T-helper 1 cell (primary cell): ENCODE measurements at regions not wholly inside any gene's neighbourhood (a gene's known extent, or its start where the extent isn't known, plus 50 kb on each side); places are given as distances from the start of the nearest gene placed in this dataset.

Source experiments
- DNase-seq, 5 donors: peaks; one replicate each; pipeline ENCODE4 v3.0.0-alpha.2; 2012 to 2020

DNA sequence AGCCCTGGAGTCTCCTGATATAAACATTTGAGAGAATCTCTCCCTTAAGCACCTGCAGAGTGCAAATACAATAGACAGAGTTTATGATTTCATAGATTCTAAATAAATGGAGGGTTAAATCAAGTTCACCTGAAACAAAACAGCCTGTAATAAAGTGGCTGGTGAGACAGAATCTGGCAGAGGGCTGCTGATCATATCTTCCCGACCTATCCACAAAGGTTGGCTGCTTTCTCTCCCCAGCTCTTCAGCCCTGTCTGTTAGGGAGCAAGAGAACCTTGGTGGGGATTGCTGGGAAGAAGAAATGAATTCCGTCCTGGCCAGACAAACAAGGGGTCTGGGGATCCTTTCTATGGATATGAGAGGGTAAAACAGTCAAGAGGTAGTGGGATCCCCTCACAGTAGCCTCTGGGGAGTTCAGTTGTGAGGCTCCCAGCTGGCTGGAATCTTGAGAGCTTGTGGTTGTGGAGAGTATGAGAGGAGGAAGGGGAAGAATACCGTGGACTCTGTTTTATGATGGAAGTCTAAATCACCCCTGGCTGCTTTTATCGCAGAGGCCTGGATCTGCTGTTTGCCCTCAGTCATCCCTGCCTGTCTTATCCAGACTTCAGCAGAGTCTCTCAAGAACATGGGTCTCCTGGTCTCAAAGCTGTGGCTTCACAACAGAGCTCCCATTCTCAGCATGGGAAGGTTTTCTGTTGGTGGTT lies 451.3 kb downstream of the NTRK3 start:
- no peak for DNase-seq

DNA sequence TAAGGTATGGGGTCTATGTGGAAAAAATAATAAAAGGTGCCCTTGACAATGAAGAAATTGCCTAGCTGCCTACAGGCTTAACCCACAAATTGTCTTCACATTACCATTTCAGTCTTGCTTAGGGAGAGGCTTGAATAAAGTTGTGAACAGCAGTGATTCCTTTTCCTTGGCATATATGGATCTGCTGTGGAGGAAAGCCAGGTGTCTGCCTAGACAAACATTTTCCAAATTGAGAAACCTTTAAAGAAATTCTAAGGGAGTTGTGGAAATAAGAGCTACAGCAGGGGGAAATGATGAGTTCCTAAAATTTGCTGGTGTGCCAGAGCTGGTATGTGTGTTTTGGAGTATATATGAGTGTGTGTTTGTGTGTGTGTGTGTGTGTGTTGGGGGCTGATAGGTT lies 452.1 kb downstream of the NTRK3 start:
- DNase-seq: no peak

DNA sequence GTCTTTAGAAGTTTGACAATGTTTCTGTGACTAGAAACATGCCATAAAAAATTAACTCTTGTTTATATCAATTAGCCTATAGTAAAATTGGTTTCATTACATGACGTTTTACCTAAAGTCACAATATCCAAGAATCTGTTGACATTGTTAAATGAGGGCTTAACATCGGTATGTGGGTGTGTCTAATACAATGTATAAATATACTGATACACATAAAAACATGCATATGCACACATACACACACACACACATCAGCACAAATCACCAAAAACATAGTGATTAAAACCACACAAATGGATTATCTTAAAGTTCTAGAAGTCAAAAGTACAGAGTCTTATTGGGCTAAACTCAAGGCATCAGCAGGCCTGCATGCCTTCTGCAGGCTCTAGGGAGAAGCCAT lies 456.7 kb downstream of the NTRK3 start:
- no peak for DNase-seq

DNA sequence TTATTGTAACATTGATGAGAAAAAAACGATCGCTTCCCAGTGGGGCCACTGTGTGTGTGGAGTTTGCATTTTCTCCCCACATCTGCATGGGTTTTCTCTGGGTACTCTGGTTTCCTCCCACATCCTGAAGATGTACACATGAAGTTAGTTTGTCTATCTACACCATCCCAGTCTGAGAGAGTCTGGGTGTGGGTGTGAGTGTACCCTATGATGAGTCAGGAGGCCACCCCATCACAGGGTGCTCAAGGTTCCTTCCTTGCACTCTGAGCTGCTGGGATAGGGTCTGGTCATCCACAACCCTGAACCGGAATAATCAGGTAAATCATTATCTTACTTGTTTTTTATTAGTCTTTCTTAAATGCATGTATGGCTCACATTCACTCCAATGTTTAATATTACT lies 457.1 kb downstream of the NTRK3 start:
- no peak for DNase-seq

GRCh38 chr15:87793725-87794124 lies 462.8 kb downstream of the NTRK3 start:
- no peak for DNase-seq

- no peak for DNase-seq
Observed at GRCh38 chr15:87792250-87793040, 464.1 kb downstream of the NTRK3 start.

- DNase-seq: no peak
Observed at GRCh38 chr15:87781959-87782625, 474.4 kb downstream of the NTRK3 start.

DNA sequence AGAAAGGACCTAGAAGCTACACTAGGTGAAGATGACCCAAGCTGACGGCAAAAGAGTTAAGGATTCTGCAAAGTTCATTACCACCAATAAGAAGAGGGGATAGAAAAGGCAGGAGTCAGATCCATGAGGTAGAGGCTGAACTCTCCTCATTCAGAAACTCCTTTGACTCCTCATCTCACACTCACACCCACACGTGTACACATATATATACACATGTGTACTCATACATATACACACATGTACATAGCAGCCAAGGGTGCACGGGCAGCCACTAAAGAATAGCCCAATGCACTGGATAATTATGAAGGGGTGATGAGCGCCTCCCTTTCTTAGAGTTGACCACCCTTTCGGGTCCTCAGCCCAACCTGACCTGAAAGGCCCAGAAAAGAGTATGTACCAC lies 476.8 kb downstream of the NTRK3 start:
- DNase-seq: no peak

DNA sequence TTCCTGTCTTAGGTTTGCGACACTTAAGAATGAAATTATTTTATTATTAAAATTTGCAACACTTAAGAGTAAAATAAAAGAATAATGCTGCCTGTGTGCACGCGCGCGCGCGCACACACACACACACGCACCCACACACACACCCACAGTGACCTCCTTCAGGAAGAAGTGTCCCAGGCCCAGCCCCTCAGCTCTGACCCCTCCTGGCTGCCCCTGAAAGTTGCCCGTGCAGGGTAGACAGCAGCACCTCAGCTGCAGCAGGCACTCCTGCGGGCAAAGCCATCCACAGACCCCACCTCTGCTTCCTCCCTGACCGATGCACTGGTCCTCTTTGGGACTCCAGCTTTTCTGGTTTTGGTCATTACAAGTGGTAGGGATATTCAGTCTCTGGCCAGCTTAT lies 478.2 kb downstream of the NTRK3 start:
- no peak for DNase-seq

- DNase-seq: no peak
Observed at GRCh38 chr15:87777054-87777561, 479.4 kb downstream of the NTRK3 start.

GRCh38 chr15:87767516-87767915 lies 489.0 kb downstream of the NTRK3 start:
- no peak for DNase-seq

GRCh38 chr15:87764461-87765240 lies 491.9 kb downstream of the NTRK3 start:
- no peak for DNase-seq

GRCh38 chr15:87763837-87764236 lies 492.7 kb downstream of the NTRK3 start:
- DNase-seq: no peak

DNA sequence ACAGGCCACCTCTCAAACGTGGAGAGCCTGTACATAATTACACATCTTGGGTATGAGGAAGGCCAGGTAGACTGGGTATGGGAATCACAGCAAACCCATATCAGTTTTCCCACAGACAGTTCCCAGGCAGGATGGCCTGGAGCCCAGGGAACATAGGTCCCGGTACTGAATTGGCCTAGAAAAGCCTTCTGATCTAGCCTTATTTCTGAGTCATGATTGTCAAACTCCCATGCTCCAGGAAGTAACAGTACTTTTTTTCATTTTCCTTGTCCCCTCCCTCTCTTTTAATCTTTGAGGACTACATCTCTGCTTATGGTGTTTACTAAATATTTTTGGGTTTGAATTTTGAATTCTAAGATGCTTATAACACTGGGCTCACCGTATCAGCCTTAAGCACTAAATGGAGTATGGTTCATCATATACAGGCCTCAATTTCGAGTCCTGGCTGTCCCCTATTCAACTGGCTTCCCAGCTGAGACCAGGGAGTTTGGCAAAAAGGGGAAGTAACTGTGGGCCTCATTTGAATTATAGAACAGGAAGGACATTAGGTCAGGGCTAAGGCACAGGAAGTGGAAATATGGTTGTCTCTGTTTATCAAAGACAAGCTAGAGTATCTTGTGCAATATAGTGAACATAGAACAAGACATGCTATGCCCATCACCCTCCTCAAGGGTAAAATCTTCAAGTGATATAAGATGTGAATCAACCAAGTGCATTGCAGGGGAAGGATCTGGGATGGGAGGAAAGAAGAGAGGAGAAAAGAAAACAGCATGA lies 494.6 kb downstream of the NTRK3 start:
- no peak for DNase-seq

GRCh38 chr15:87760547-87761314 lies 495.8 kb downstream of the NTRK3 start:
- DNase-seq: no peak

- DNase-seq: no peak
Observed at GRCh38 chr15:87758794-87759418, 497.6 kb downstream of the NTRK3 start.

DNA sequence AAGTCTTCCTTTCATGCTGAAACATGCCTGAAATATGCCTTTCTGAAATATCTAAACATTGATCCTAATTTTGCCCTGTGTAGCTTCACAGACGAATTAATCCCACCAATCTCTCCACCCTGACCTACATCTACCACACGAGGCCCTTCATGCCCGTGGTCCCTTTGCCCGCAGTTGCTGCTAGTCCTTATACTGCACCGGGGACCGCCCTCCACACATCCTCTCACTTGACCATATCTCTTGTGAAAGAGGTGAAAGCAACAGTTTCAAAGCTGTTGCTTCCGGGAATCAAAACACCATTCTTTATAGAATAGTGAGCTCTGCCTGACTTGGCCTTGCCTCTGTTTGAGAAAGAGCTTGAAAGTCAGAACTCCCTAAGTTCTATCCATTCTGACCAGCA lies 499.5 kb downstream of the NTRK3 start:
- no peak for DNase-seq

DNA sequence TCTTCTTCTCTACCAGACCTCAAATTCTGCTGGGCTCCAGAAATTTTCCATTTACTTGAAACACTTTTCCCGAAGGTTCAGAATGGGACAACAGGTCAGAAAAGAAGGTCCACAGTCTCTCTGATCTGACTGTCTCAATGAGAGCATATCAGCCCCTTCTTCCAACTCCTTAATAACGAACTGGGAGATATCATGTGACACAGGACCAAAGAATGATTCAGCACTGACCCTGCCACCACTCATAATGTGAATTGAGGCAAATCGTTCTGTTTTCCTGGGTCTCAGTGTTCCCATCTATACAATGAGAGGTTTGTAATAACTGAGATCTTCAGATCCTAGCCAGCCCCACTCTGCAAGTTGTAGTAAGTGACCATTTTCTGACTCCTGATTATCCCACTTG lies 500.5 kb downstream of the NTRK3 start:
- DNase-seq: no peak

GRCh38 chr15:87755226-87755625 lies 501.3 kb downstream of the NTRK3 start:
- no peak for DNase-seq

DNA sequence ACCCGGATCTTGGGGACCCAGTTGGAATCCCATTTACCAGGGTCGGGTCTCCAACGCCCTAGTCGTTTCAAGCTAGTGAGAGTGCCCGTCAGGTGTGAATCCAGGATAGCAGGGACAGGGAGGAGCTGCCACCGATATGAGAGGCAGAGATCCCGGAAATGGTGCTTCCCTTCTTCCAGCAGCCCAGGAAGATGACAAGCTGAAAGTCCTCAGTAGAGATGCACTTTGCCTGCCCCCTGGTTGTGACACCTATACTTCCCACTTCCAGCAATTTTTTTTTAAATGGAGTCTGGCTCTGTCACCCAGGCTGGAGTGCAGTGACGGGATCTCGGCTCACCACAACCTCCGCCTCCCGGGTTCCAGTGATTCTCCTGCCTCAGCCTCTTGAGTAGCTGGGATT lies 503.0 kb downstream of the NTRK3 start:
- DNase-seq: no peak
